ENCODE measurements at regions not wholly inside any gene's neighbourhood (a gene's known extent, or its start where the extent isn't known, plus 50 kb on each side); places are given as distances from the start of the nearest gene placed in this dataset.

- TF ChIP-seq EZH2 (IDR thresholded peaks at IDR 0.05) (no peak), CTCF (IDR thresholded peaks at IDR 0.05) (no peak), EZH2phosphoT487 (IDR thresholded peaks at IDR 0.05) (no peak)
Observed at GRCh38 chr6:153334121-153334520, 203.0 kb upstream of the RGS17 start.

Measured in neural progenitor cell (in vitro differentiated cells).